NB4 (cell line): ENCODE measurements at regions not wholly inside any gene's neighbourhood (a gene's known extent, or its start where the extent isn't known, plus 50 kb on each side); places are given as distances from the start of the nearest gene placed in this dataset.

Source experiments
- DNase-seq: peaks from one replicate; pipeline ENCODE4 v3.0.0; 2010; ENCODE audit warnings: low read depth
- H3K4me3 ChIP-seq: one replicate; pipeline ENCODE4 v1.5.1; 2011; ENCODE audit warnings: mild to moderate bottlenecking, low read depth, low read length, moderate library complexity
- MYC ChIP-seq: IDR thresholded peaks from 2 replicates; pipeline ENCODE4 v1.6.1; 2011; ENCODE audit warnings: low read depth, low read length
- POLR2A ChIP-seq: IDR thresholded peaks from 2 replicates; pipeline ENCODE4 v1.6.1; 2011; ENCODE audit warnings: mild to moderate bottlenecking; ENCODE audit not compliant: insufficient read length; ENCODE audit errors: extremely low read depth
- TF ChIP-seq, protein P1 (sequence below): IDR thresholded peaks from 2 replicates; pipeline ENCODE4 v1.6.1; 2011; ENCODE audit warnings: low read depth, low read length
- TF ChIP-seq, protein P2 (sequence below): IDR thresholded peaks from one replicate; pipeline ENCODE4 v1.5.1; 2012; ENCODE audit warnings: low read depth, low read length

DNA sequence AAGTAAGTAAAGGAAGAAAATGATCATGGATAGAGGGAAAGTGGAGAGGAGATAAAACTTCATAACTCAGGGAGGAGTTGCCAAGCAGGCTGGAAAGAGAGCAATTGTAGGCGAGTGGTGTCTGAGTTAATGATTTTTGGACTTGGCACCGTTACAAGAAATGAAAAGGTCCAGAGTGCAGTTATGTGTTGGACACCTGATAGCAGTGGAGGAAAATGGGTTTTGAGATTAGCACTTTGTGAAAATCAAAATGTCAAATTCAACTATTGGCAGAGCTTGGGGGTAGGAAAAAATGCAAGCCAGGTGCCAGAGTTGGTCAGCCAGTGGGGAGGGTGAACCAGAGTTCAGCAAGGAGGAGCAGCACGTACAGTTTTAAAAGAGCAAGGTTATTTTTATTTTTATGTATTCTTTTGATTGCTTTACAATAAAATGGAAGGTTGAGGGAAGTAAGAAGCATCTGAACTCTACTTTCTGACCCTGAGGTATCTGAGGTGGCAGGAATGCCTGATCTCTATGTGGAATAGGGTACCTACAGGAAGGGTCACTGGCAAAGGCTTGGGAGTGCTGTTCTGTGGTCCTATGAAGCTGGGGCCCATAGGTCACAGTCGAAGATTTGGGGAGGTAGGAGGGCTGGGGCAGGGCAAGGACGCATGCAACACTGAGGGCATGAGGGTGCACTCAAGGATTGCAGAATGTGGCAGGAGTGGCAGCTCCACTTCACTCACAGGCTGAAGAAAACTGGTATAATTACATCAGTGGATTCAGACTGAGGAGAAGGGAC, 127.5 kb downstream of the CD8B2 start:
- TF ChIP-seq, protein P1, sequence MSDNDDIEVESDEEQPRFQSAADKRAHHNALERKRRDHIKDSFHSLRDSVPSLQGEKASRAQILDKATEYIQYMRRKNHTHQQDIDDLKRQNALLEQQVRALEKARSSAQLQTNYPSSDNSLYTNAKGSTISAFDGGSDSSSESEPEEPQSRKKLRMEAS, result no peak
- TF ChIP-seq MYC (no peak), POLR2A (no peak)
- TF ChIP-seq, protein P2, sequence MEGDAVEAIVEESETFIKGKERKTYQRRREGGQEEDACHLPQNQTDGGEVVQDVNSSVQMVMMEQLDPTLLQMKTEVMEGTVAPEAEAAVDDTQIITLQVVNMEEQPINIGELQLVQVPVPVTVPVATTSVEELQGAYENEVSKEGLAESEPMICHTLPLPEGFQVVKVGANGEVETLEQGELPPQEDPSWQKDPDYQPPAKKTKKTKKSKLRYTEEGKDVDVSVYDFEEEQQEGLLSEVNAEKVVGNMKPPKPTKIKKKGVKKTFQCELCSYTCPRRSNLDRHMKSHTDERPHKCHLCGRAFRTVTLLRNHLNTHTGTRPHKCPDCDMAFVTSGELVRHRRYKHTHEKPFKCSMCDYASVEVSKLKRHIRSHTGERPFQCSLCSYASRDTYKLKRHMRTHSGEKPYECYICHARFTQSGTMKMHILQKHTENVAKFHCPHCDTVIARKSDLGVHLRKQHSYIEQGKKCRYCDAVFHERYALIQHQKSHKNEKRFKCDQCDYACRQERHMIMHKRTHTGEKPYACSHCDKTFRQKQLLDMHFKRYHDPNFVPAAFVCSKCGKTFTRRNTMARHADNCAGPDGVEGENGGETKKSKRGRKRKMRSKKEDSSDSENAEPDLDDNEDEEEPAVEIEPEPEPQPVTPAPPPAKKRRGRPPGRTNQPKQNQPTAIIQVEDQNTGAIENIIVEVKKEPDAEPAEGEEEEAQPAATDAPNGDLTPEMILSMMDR, result no peak
- H3K4me3 ChIP-seq, result no peak overlapping the region
- DNase-seq, result no peak

DNA sequence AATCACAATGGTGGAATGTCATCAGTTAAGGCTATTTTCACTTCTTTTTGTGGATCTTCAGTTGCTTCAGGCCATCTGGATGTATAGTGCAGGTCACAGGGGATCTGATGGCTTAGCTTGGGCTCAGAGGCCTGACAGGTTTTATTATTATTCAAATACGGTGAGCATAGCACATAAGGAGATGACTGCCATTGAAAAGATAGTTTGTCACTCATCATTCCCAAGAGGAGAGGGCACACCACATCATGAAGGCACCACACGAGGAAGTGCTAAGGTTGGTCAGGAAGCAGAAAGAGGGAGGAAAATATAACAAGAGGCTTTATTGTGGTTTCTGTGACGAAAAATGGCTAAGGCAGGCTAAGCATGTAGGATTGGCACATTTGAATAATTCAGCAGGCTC, 131.4 kb downstream of the CD8B2 start:
- DNase-seq, result no peak
- TF ChIP-seq MYC, result no peak
- TF ChIP-seq POLR2A, result no peak
- TF ChIP-seq, protein P1, result no peak
- TF ChIP-seq, protein P2, result no peak
- H3K4me3 ChIP-seq, result no peak overlapping the region

DNA sequence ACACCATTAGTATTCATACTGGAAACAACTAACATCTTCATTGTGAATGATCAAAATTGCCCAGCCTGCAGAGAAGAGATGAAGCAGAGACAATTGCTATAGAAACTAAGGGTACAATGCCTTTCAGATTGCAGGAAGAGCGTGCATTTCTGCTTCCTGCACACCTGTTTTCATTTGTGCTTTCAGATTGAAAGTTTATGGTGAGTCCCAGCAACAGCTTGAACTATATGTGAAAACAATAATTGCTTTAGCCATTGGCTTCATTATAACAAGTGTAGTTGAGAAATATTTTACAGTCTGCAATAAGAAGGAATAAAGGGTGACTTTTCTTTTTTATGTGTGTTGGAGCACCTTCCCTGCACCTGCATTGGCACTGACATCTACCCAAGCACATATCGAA, 136.3 kb downstream of the CD8B2 start:
- no peak overlapping the region for H3K4me3 ChIP-seq
- TF ChIP-seq POLR2A, result no peak
- no peak for TF ChIP-seq MYC
- TF ChIP-seq, protein P2, result no peak
- TF ChIP-seq, protein P1, result no peak
- no peak for DNase-seq

DNA sequence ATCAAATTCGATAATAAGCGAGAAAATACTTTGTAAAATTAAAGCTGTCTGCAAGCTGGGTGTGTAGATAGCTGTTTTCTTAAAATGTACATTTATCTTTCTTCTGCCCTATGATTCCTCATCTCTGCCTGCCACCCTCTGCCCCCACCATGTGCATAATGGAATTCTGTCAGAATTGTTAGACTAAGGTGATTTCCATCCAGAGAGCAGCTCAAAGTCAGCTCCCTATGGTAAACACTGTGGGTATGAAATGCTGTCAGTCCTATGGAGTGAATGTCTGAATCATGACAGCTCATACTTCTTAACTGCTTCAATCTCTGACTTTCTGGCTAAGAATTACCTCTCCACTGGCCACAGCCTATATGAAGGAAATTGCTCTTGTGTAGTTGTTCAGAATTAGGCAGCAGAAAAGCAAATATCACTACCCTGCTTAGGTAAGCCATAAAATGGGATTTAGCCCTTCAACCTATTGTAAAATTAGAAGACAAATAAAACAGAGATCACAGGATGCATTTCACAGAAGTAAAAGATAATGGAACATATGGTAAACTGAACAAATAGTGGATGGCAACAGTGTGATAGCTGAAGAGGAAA, 137.7 kb downstream of the CD8B2 start:
- no peak overlapping the region for H3K4me3 ChIP-seq
- TF ChIP-seq MYC (no peak), POLR2A (no peak)
- TF ChIP-seq, protein P2, result no peak
- TF ChIP-seq, protein P1, result no peak
- DNase-seq, result no peak

DNA sequence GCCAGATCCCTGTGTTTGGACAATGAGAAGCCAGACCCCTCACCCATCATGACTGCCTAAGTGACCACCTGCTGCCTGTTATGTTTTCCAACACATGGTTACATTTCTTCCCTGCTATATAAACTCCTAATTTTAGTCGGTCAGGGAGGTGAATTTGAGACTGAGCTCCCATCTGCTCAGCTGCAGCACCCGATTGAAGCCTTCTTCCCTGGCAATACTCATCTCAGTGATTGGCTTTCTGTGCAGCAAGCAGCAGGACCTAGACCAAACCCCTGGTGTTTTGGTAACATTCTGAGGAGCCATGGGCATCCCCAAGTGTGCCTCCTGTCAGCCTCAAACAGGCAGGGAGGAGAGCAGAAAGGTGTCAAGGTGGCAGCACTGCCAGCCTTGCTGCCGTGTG, 141.2 kb downstream of the CD8B2 start:
- DNase-seq, result no peak
- H3K4me3 ChIP-seq, result no peak overlapping the region

More for the DNA sequence above, 141.2 kb downstream of the CD8B2 start:
- TF ChIP-seq, protein P2, result no peak
- TF ChIP-seq, protein P1, result no peak
- TF ChIP-seq MYC, result no peak
- TF ChIP-seq POLR2A, result no peak
